ENCODE measurements at regions not wholly inside any gene's neighbourhood (a gene's known extent, or its start where the extent isn't known, plus 50 kb on each side); places are given as distances from the start of the nearest gene placed in this dataset.

- Histone ChIP-seq H3K4me3 (ENCODE audit: low read length) (no peak overlapping the region), H3K36me3 (ENCODE audit: insufficient read depth, low read length) (no peaks in the 10 kb centered on the region), H4K20me1 (ENCODE audit: insufficient read depth, low read depth, low read length) (no peaks in the 10 kb centered on the region)
Measured at GRCh38 chr1:239771550-239771949, 320.1 kb upstream of the FMN2 start.

DNA sequence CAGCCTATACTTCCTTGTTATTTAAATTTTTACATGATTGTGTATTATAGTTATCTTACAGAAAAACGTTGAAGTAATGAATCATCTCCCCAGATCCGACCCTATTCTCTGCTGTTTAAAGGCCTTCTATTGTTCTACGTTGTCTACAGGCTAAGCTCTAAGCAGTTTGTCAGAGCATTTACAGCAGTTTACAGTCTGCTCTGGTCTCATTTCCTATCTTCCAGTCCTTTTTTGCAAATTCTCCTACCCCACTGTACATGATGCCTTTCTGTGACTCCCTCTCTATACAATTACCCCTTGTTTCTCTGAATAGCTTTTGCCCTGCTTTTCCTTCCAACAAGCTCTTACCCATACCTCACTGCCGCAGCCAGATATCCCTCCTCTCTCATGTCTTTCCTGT, 319.2 kb upstream of the FMN2 start:
- Histone ChIP-seq H3K27me3 (ENCODE audit: low read length) (no peaks in the 10 kb centered on the region), H3K9me2 (replicated peaks; ENCODE audit: insufficient read depth, low read length) (no peaks in the 10 kb centered on the region), H3K9me3 (ENCODE audit: low read length) (no peaks in the 10 kb centered on the region), H3K79me2 (ENCODE audit: low read length) (no peaks in the 10 kb centered on the region), H3K36me3 (ENCODE audit: insufficient read depth, low read length) (no peaks in the 10 kb centered on the region), H2AFZ (ENCODE audit: low read length) (no peak overlapping the region), H3K4me1 (ENCODE audit: low read length) (no peaks in the 10 kb centered on the region), H3K27ac (ENCODE audit: low read length) (no peak overlapping the region), H3K4me3 (ENCODE audit: low read length) (no peak overlapping the region), H3K9ac (ENCODE audit: low read length) (no peak overlapping the region), H4K20me1 (ENCODE audit: insufficient read depth, low read depth, low read length) (no peaks in the 10 kb centered on the region), H3K4me2 (ENCODE audit: low read depth, low read length, poor library complexity, severe bottlenecking) (no peak overlapping the region)
- no peak for DNase-seq

More at GRCh38 chr1:239771550-239771949, 320.1 kb upstream of the FMN2 start:
- Histone ChIP-seq H3K79me2 (ENCODE audit: low read length) (no peaks in the 10 kb centered on the region), H3K9me3 (ENCODE audit: low read length) (no peaks in the 10 kb centered on the region), H3K4me1 (ENCODE audit: low read length) (no peaks in the 10 kb centered on the region), H3K4me2 (ENCODE audit: low read depth, low read length, poor library complexity, severe bottlenecking) (no peak overlapping the region), H2AFZ (ENCODE audit: low read length) (no peak overlapping the region), H3K27me3 (ENCODE audit: low read length) (no peaks in the 10 kb centered on the region), H3K9me2 (replicated peaks; ENCODE audit: insufficient read depth, low read length) (no peaks in the 10 kb centered on the region), H3K27ac (ENCODE audit: low read length) (no peak overlapping the region), H3K9ac (ENCODE audit: low read length) (no peak overlapping the region)
- no peak for DNase-seq

- no peak overlapping the region for H3K4me3 ChIP-seq (ENCODE audit: low read length)
- DNase-seq, result no peak
- H3K4me1 ChIP-seq (ENCODE audit: low read length), result no peaks in the 10 kb centered on the region
- no peaks in the 10 kb centered on the region for H3K9me2 ChIP-seq (replicated peaks; ENCODE audit: insufficient read depth, low read length)
- no peaks in the 10 kb centered on the region for H3K79me2 ChIP-seq (ENCODE audit: low read length)
- H3K4me2 ChIP-seq (ENCODE audit: low read depth, low read length, poor library complexity, severe bottlenecking), result no peak overlapping the region
- peaks cover 4% of the 10 kb centered on the region; the same call in 1 of the 2 replicates for H3K9me3 ChIP-seq (ENCODE audit: low read length)
- H3K27me3 ChIP-seq (ENCODE audit: low read length), result no peaks in the 10 kb centered on the region
- H4K20me1 ChIP-seq (ENCODE audit: insufficient read depth, low read depth, low read length), result no peaks in the 10 kb centered on the region
- H3K9ac ChIP-seq (ENCODE audit: low read length), result no peak overlapping the region
- H3K27ac ChIP-seq (ENCODE audit: low read length), result no peak overlapping the region
- H2AFZ ChIP-seq (ENCODE audit: low read length), result no peak overlapping the region
- H3K36me3 ChIP-seq (ENCODE audit: insufficient read depth, low read length), result no peaks in the 10 kb centered on the region
Measured at GRCh38 chr1:239775466-239775865, 316.2 kb upstream of the FMN2 start.

DNA sequence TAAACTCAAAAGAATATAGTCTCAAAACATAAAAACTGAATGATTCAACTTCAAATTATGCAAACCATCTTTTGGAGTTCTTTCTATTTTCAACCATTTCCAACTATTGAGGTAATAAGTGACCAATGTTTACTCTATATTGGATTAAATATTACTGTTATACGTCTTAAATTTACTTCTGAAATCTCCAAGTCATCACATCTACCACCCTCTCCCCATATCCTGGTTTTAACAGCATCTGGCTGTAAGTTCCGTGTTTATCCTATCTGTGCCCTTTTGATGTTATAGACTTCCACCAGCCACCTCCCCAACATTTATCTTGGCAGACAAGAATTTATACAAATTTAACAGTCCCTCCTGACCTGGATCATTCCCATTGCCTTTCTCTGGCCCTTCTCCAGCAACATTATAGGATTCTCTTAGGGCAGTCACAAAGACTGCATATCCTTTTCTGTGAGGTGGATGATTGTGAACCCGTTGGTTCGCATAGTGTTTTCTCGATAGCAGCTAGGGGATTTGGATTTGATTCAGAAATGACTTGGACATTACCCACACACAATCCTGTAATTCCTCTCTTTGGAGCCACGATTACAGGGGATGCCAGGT, 313.4 kb upstream of the FMN2 start:
- DNase-seq, result no peak
- Histone ChIP-seq H3K36me3 (ENCODE audit: insufficient read depth, low read length) (no peaks in the 10 kb centered on the region), H3K4me1 (ENCODE audit: low read length) (no peaks in the 10 kb centered on the region), H3K27ac (ENCODE audit: low read length) (no peak overlapping the region), H3K79me2 (ENCODE audit: low read length) (no peaks in the 10 kb centered on the region), H4K20me1 (ENCODE audit: insufficient read depth, low read depth, low read length) (no peaks in the 10 kb centered on the region), H2AFZ (ENCODE audit: low read length) (no peak overlapping the region), H3K4me2 (ENCODE audit: low read depth, low read length, poor library complexity, severe bottlenecking) (no peak overlapping the region), H3K9ac (ENCODE audit: low read length) (no peak overlapping the region), H3K9me2 (replicated peaks; ENCODE audit: insufficient read depth, low read length) (no peaks in the 10 kb centered on the region), H3K9me3 (ENCODE audit: low read length) (peaks cover 4% of the 10 kb centered on the region), H3K4me3 (ENCODE audit: low read length) (no peak overlapping the region), H3K27me3 (ENCODE audit: low read length) (no peaks in the 10 kb centered on the region)

DNA sequence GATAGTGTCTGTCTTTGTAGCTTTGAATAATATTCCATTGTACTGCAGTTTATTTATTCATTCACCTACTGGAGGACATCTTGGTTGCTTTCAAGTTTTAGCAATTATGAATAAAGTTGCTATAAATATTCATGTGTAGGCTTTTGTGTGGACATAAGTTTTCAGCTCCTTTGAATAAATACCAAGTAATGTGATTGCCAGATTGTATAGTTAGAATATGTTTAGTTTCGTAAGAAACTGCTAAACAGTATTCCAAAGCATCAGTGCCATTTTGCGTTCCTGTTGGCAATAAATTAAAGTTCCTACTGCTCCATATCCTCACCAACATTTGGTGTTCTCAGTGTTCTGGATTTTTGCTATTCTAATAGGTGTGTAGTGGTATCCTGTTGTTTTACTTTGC, 311.7 kb upstream of the FMN2 start:
- H3K4me3 ChIP-seq (ENCODE audit: low read length), result no peak overlapping the region
- peaks cover 12% of the 10 kb centered on the region for H3K9me3 ChIP-seq (ENCODE audit: low read length)
- no peaks in the 10 kb centered on the region for H3K27me3 ChIP-seq (ENCODE audit: low read length)
- no peak for DNase-seq
- no peak overlapping the region for H2AFZ ChIP-seq (ENCODE audit: low read length)
- no peak overlapping the region for H3K4me2 ChIP-seq (ENCODE audit: low read depth, low read length, poor library complexity, severe bottlenecking)
- no peak overlapping the region for H3K9ac ChIP-seq (ENCODE audit: low read length)
- H4K20me1 ChIP-seq (ENCODE audit: insufficient read depth, low read depth, low read length), result no peaks in the 10 kb centered on the region
- H3K4me1 ChIP-seq (ENCODE audit: low read length), result no peaks in the 10 kb centered on the region
- H3K79me2 ChIP-seq (ENCODE audit: low read length), result no peaks in the 10 kb centered on the region
- H3K9me2 ChIP-seq (replicated peaks; ENCODE audit: insufficient read depth, low read length), result no peaks in the 10 kb centered on the region
- no peaks in the 10 kb centered on the region for H3K36me3 ChIP-seq (ENCODE audit: insufficient read depth, low read length)
- H3K27ac ChIP-seq (ENCODE audit: low read length), result no peak overlapping the region

GRCh38 chr1:239784896-239785295, 306.8 kb upstream of the FMN2 start:
- H3K4me1 ChIP-seq (ENCODE audit: low read length), result no peaks in the 10 kb centered on the region
- H3K9ac ChIP-seq (ENCODE audit: low read length), result no peak overlapping the region
- no peaks in the 10 kb centered on the region for H4K20me1 ChIP-seq (ENCODE audit: insufficient read depth, low read depth, low read length)
- no peaks in the 10 kb centered on the region for H3K36me3 ChIP-seq (ENCODE audit: insufficient read depth, low read length)
- H2AFZ ChIP-seq (ENCODE audit: low read length), result no peak overlapping the region
- no peak overlapping the region for H3K4me2 ChIP-seq (ENCODE audit: low read depth, low read length, poor library complexity, severe bottlenecking)
- H3K9me3 ChIP-seq (ENCODE audit: low read length), result peaks cover 11% of the 10 kb centered on the region
- H3K27ac ChIP-seq (ENCODE audit: low read length), result no peak overlapping the region
- H3K4me3 ChIP-seq (ENCODE audit: low read length), result no peak overlapping the region
- H3K27me3 ChIP-seq (ENCODE audit: low read length), result no peaks in the 10 kb centered on the region
- DNase-seq, result no peak
- H3K9me2 ChIP-seq (replicated peaks; ENCODE audit: insufficient read depth, low read length), result no peaks in the 10 kb centered on the region
- H3K79me2 ChIP-seq (ENCODE audit: low read length), result no peaks in the 10 kb centered on the region

DNA sequence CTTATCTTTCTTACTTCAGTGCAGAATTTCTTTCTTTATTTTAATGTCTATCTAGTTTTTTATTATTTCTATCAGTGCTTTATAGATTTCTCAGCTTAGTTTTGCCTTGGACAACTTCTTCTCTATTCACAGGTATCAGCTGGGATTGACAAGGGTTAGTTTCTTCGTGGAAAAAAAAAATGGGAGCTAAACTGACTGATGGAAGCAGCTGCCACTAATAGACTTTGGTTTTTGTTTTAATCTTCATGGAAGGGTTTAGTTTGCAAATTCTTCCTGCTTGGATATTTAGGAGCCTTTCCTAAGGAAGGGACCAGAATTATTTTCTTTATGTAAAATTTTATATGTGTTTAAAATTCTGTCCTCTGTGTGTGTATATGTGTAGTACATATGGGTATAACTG, 306.1 kb upstream of the FMN2 start:
- Histone ChIP-seq H3K4me3 (ENCODE audit: low read length) (no peak overlapping the region), H3K4me1 (ENCODE audit: low read length) (no peaks in the 10 kb centered on the region), H3K9ac (ENCODE audit: low read length) (no peak overlapping the region), H3K79me2 (ENCODE audit: low read length) (no peaks in the 10 kb centered on the region), H3K9me3 (ENCODE audit: low read length) (peaks cover 11% of the 10 kb centered on the region), H3K27ac (ENCODE audit: low read length) (no peak overlapping the region), H2AFZ (ENCODE audit: low read length) (no peak overlapping the region), H3K36me3 (ENCODE audit: insufficient read depth, low read length) (no peaks in the 10 kb centered on the region), H3K9me2 (replicated peaks; ENCODE audit: insufficient read depth, low read length) (no peaks in the 10 kb centered on the region), H3K27me3 (ENCODE audit: low read length) (no peaks in the 10 kb centered on the region), H4K20me1 (ENCODE audit: insufficient read depth, low read depth, low read length) (no peaks in the 10 kb centered on the region), H3K4me2 (ENCODE audit: low read depth, low read length, poor library complexity, severe bottlenecking) (no peak overlapping the region)
- DNase-seq, result no peak

- Histone ChIP-seq H3K4me3 (ENCODE audit: low read length) (no peak overlapping the region), H3K36me3 (ENCODE audit: insufficient read depth, low read length) (no peaks in the 10 kb centered on the region), H3K4me2 (ENCODE audit: low read depth, low read length, poor library complexity, severe bottlenecking) (no peak overlapping the region), H3K9me3 (ENCODE audit: low read length) (peaks cover 11% of the 10 kb centered on the region), H4K20me1 (ENCODE audit: insufficient read depth, low read depth, low read length) (no peaks in the 10 kb centered on the region), H3K4me1 (ENCODE audit: low read length) (no peaks in the 10 kb centered on the region), H2AFZ (ENCODE audit: low read length) (no peak overlapping the region), H3K9ac (ENCODE audit: low read length) (no peak overlapping the region), H3K9me2 (replicated peaks; ENCODE audit: insufficient read depth, low read length) (no peaks in the 10 kb centered on the region), H3K27me3 (ENCODE audit: low read length) (no peaks in the 10 kb centered on the region), H3K79me2 (ENCODE audit: low read length) (no peaks in the 10 kb centered on the region), H3K27ac (ENCODE audit: low read length) (no peak overlapping the region)
- no peak for DNase-seq
Measured at GRCh38 chr1:239786464-239786863, 305.2 kb upstream of the FMN2 start.

- H3K79me2 ChIP-seq (ENCODE audit: low read length), result no peaks in the 10 kb centered on the region
- no peaks in the 10 kb centered on the region for H3K27me3 ChIP-seq (ENCODE audit: low read length)
- no peak overlapping the region for H3K27ac ChIP-seq (ENCODE audit: low read length)
- H2AFZ ChIP-seq (ENCODE audit: low read length), result no peak overlapping the region
- no peaks in the 10 kb centered on the region; the same call in 1 of the 2 replicates for H3K9me3 ChIP-seq (ENCODE audit: low read length)
- no peaks in the 10 kb centered on the region for H3K4me1 ChIP-seq (ENCODE audit: low read length)
- DNase-seq, result no peak
- H4K20me1 ChIP-seq (ENCODE audit: insufficient read depth, low read depth, low read length), result no peaks in the 10 kb centered on the region
- no peak overlapping the region for H3K4me3 ChIP-seq (ENCODE audit: low read length)
- H3K36me3 ChIP-seq (ENCODE audit: insufficient read depth, low read length), result no peaks in the 10 kb centered on the region
- H3K9ac ChIP-seq (ENCODE audit: low read length), result no peak overlapping the region
- H3K9me2 ChIP-seq (replicated peaks; ENCODE audit: insufficient read depth, low read length), result no peaks in the 10 kb centered on the region; the same call in 1 of the 2 replicates
- no peak overlapping the region for H3K4me2 ChIP-seq (ENCODE audit: low read depth, low read length, poor library complexity, severe bottlenecking)
Measured at GRCh38 chr1:239792157-239792556, 299.5 kb upstream of the FMN2 start.
